SK-N-SH (cell line): ENCODE measurements at regions not wholly inside any gene's neighbourhood (a gene's known extent, or its start where the extent isn't known, plus 50 kb on each side); places are given as distances from the start of the nearest gene placed in this dataset.
A peak's percentile ranks its signal among the peaks of the same experiment; 100 is the strongest.

Source experiments
- CTCF ChIA-PET: fragments of 300-600, 350-600 bp; formaldehyde crosslinking; extraction: SDS; loops from one replicate; lab custom pipeline; 2021; lab: Yijun Ruan, JAX
- POLR2A ChIA-PET: fragments of 350-600 bp; sonication (Branson Sonifier 250); formaldehyde crosslinking; extraction: SDS; loops from one replicate; lab custom pipeline; 2020; ENCODE audit warnings: antibody characterized with exemption, inconsistent platforms; lab: Yijun Ruan, JAX
- DNase-seq: peaks from one replicate; pipeline ENCODE4 v3.0.0; 2012
- H2AFZ ChIP-seq: fragments of 200-600 bp; sonication (generic); 2 replicates; pipeline ENCODE4 v1.8.1; 2016; ENCODE audit warnings: antibody characterized with exemption, mild to moderate bottlenecking, low read depth
- H3F3A ChIP-seq: fragments of 200-600 bp; sonication (generic); replicated peaks from 2 replicates; pipeline ENCODE3; 2016; ENCODE audit warnings: antibody characterized with exemption, mild to moderate bottlenecking; ENCODE audit not compliant: insufficient read depth
- H3K27ac ChIP-seq, 2 experiments: fragments of 200-500 bp in 1 of 2; fragments of 200-600 bp in 1 of 2; sonication (Bioruptor generic) in 1 of 2; sonication (generic), shearing (Covaris generic) in 1 of 2; 2 replicates each; pipeline versions ENCODE4 v1.5.1 to v1.6.1; 2014 to 2016; ENCODE audit warnings: low read depth in 2 of 2, inconsistent platforms in 1 of 2, low read length in 1 of 2, mild to moderate bottlenecking in 1 of 2, mixed read lengths in 1 of 2
- H3K27me3 ChIP-seq: fragments of 200-600 bp; sonication (generic), shearing (Covaris generic); 2 replicates; pipeline ENCODE4 v1.6.1; 2016; ENCODE audit warnings: mixed run types; ENCODE audit not compliant: insufficient read depth
- H3K36me3 ChIP-seq, 2 experiments: fragments of 200-500 bp in 1 of 2; fragments of 200-600 bp in 1 of 2; sonication (Bioruptor generic) in 1 of 2; sonication (generic) in 1 of 2; replicated peaks in 1 of 2; 2 replicates each; pipeline versions ENCODE3 to v1.5.1; 2014 to 2016; ENCODE audit warnings: low read length in 1 of 2, mild to moderate bottlenecking in 1 of 2; ENCODE audit not compliant: insufficient read depth in 2 of 2, control insufficient read depth in 1 of 2
- H3K4me1 ChIP-seq, 2 experiments: fragments of 200-500 bp in 1 of 2; fragments of 200-600 bp in 1 of 2; sonication (Bioruptor generic) in 1 of 2; sonication (generic), shearing (Covaris generic) in 1 of 2; 2 replicates each; pipeline versions ENCODE4 v1.5.1 to v1.6.1; 2014 to 2016; ENCODE audit warnings: low read depth in 1 of 2, low read length in 1 of 2, mixed run types in 1 of 2; ENCODE audit not compliant: insufficient read depth in 2 of 2, control insufficient read depth in 1 of 2
- H3K4me2 ChIP-seq: fragments of 200-600 bp; sonication (generic), shearing (Covaris generic); 2 replicates; pipeline ENCODE4 v1.6.1; 2017; ENCODE audit warnings: mixed run types
- H3K4me3 ChIP-seq, 2 experiments: fragments of 200-500 bp in 1 of 2; fragments of 200-600 bp in 1 of 2; sonication (Bioruptor generic) in 1 of 2; sonication (generic), shearing (Covaris generic) in 1 of 2; 2 replicates each; pipeline versions ENCODE4 v1.5.1 to v1.8.1; 2014 to 2016; ENCODE audit warnings: low read depth in 2 of 2, inconsistent platforms in 1 of 2, low read length in 1 of 2, mild to moderate bottlenecking in 1 of 2, mixed read lengths in 1 of 2, moderate library complexity in 1 of 2
- H3K79me2 ChIP-seq: fragments of 200-600 bp; sonication (generic); 2 replicates; pipeline ENCODE4 v1.8.1; 2017; ENCODE audit warnings: mild to moderate bottlenecking; ENCODE audit not compliant: insufficient read depth
- H3K9ac ChIP-seq: fragments of 200-600 bp; sonication (generic); 2 replicates; pipeline ENCODE4 v1.6.1; 2017; ENCODE audit warnings: mixed run types
- H3K9me2 ChIP-seq: fragments of 200-600 bp; sonication (generic); 2 replicates; pipeline ENCODE4 v1.6.1; 2017; ENCODE audit warnings: mixed run types
- H3K9me3 ChIP-seq: fragments of 200-600 bp; sonication (generic); 2 replicates; pipeline ENCODE4 v1.6.1; 2017; ENCODE audit warnings: mixed run types, mild to moderate bottlenecking, moderate library complexity
- H4K20me1 ChIP-seq: fragments of 200-600 bp; sonication (generic); 2 replicates; pipeline ENCODE4 v1.6.1; 2017; ENCODE audit warnings: mild to moderate bottlenecking, mixed run types; ENCODE audit not compliant: insufficient read depth
- CHD2 ChIP-seq: fragments of 150-350 bp; IDR thresholded peaks from 2 replicates; pipeline ENCODE4 v1.6.1; 2018; ENCODE audit warnings: low read length; ENCODE audit not compliant: partially characterized antibody
- FOXJ3 ChIP-seq: sonication (generic); formaldehyde crosslinking; IDR thresholded peaks from 2 replicates; pipeline ENCODE4 v1.5.1; 2020; ENCODE audit warnings: mild to moderate bottlenecking, missing genetic modification reagents
- MEF2A ChIP-seq: IDR thresholded peaks from 2 replicates; pipeline ENCODE4 v1.4.0; 2012; ENCODE audit warnings: low read depth, borderline replicate concordance
- RAD21 ChIP-seq: IDR thresholded peaks from 2 replicates; pipeline ENCODE4 v1.6.1; 2012; ENCODE audit warnings: mild to moderate bottlenecking, low read length
- SMC3 ChIP-seq: IDR thresholded peaks from 2 replicates; pipeline ENCODE4 v1.6.1; 2012; ENCODE audit warnings: low read depth, low read length, improper control_type of control experiment
- TCF12 ChIP-seq: IDR thresholded peaks from 2 replicates; pipeline ENCODE4 v1.4.0; 2012
- WGBS: methylation state at CpG from one replicate; pipeline ENCODE4 v1.1.6; 2017; ENCODE audit warnings: low lambda C conversion rate; 5-methylcytosine and 5-hydroxymethylcytosine counted together
- TF ChIP-seq, protein P1 (sequence below): IDR thresholded peaks from 2 replicates; pipeline ENCODE4 v1.4.0; 2012; ENCODE audit warnings: low read depth, borderline replicate concordance
- TF ChIP-seq, protein P2 (sequence below): IDR thresholded peaks from 2 replicates; pipeline ENCODE4 v1.4.0; 2012; ENCODE audit warnings: low read depth

DNA sequence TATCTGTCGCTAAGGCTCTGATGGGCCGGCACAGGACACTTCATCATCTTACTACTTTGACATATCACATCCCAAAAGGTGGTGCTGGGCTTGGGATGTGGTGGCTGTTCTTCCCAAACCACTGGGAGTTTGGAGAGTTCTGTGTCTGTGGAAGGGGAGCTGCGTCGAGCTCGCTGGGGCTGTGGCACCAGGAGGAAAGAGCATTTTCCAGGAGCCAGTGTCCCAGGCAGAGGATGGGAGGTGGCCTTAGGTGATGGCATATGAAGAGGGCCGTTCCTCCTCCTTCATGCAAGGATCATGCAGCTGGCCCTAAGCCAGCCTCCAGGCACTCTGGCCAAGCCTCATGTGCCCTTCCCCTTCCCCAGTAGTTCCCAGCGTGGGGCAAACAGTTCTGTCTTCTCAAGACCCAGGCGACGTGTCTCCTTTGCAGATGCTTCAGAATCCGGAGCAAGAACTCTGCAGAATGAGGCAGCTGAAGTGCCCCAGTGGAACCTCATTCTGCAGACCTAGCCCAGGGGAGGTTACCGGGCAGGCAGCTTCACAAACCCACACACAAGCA lies 89.4 kb upstream of the TNRC6C start (continued):
- TF ChIP-seq, protein P1, sequence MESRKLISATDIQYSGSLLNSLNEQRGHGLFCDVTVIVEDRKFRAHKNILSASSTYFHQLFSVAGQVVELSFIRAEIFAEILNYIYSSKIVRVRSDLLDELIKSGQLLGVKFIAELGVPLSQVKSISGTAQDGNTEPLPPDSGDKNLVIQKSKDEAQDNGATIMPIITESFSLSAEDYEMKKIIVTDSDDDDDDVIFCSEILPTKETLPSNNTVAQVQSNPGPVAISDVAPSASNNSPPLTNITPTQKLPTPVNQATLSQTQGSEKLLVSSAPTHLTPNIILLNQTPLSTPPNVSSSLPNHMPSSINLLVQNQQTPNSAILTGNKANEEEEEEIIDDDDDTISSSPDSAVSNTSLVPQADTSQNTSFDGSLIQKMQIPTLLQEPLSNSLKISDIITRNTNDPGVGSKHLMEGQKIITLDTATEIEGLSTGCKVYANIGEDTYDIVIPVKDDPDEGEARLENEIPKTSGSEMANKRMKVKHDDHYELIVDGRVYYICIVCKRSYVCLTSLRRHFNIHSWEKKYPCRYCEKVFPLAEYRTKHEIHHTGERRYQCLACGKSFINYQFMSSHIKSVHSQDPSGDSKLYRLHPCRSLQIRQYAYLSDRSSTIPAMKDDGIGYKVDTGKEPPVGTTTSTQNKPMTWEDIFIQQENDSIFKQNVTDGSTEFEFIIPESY = no peak
- TF ChIP-seq RAD21 = no peak
- no peak for TF ChIP-seq MEF2A
- no peak for TF ChIP-seq CHD2
- TF ChIP-seq, all 33 proteins: peak for 0

DNA sequence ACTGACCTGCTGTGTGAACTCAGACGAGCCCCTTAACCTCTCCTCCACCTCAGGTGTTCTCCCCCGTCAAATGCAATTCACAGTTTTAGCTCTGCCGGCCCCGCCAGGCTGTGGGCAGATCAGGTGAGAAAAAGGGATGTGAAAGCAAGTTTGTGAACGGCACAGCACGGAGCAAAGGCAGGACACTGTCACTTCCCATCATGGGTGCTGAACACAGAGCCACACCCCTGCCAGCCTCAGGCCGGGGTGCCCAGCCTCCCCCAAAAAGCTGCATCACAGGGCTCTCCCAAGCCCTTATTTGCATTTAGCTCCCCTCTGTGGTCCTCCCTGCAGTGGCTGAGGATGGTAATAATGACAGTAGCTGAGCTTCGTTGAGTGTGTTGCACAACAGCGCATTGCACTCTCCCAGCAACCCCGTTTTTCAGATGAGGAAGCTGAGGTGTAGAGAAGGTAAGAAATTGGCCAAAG lies 88.8 kb upstream of the TNRC6C start:
- no peak for TF ChIP-seq SMC3
- TF ChIP-seq, protein P2, sequence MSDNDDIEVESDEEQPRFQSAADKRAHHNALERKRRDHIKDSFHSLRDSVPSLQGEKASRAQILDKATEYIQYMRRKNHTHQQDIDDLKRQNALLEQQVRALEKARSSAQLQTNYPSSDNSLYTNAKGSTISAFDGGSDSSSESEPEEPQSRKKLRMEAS = no peak
- no peak for TF ChIP-seq FOXJ3
- no peaks in the 10 kb centered on the region for H3K9me2 ChIP-seq
- no peaks in the 10 kb centered on the region for H3K36me3 ChIP-seq
- H4K20me1 ChIP-seq = no peaks in the 10 kb centered on the region
- ChIA-PET POLR2A (interaction anchor here (0.7 to 2.2 kb wide), 4 partner anchors 12 to 556 kb away, joined by 3 to 9 read pairs (median 4); partner anchors contain the start of gene TNRC6C), CTCF (interaction anchor here (0.7 to 2.2 kb wide), 8 partner anchors 11 to 439 kb away, joined by 3 to 9 read pairs (median 4); no protein-coding TSS in a partner anchor)
- H3K4me2 ChIP-seq = no peak overlapping the region
- H3K4me3 ChIP-seq = no peak overlapping the region
- peaks cover 0 to 46% of the 10 kb centered on the region in 2 experiments; a peak in 2 of 4 replicates for H3K4me1 ChIP-seq
- H3K9me3 ChIP-seq = no peaks in the 10 kb centered on the region
- H3F3A ChIP-seq = no peaks in the 10 kb centered on the region
- no peak overlapping the region for H3K9ac ChIP-seq
- DNase-seq = no peak
- no peak overlapping the region for H2AFZ ChIP-seq
- 0 out of 2 replicates have a peak, but pooled peaks cover 12% of the 10 kb centered on the region for H3K27me3 ChIP-seq
- H3K79me2 ChIP-seq = no peaks in the 10 kb centered on the region
- H3K27ac ChIP-seq = no peak overlapping the region
- 62% methylated on average over 10 of the region's 10 CpGs for WGBS

DNA sequence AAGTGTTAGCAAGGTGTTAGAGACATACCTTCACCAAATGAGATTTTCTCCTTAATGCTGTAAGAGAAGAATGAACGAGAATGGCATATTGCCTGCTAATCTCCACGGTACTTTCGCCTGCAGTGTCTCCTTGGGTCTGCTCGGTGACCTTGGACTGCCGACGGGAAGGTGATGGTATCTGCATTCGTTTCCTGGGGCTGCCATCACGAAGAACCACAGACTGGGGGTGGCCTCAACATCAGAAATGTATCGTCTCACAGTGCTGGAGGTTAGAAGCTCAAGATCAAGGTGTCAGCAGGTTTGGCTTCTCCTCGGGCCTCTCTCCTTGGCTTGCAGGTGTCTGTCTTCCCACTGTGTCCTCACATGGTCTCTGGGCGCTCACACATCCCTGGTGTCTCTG lies 86.3 kb upstream of the TNRC6C start:
- H3K27ac ChIP-seq = peak overlapping the region in 1 of 2 experiments; percentile 97; a peak in 2 of 4 replicates
- DNase-seq = no peak
- H3K9me3 ChIP-seq = no peaks in the 10 kb centered on the region
- no peak overlapping the region for H3K9ac ChIP-seq
- no peaks in the 10 kb centered on the region for H3F3A ChIP-seq
- H3K4me1 ChIP-seq = peaks cover 0 to 45% of the 10 kb centered on the region in 2 experiments; a peak in 2 of 4 replicates
- POLR2A ChIA-PET = interaction anchor here (1.2 to 2.2 kb wide), 4 partner anchors 9 to 182 kb away, joined by 5 to 22 read pairs (median 7); partner anchors contain the start of gene TNRC6C
- 74% methylated on average over 11 of the region's 11 CpGs for WGBS
- 0 out of 2 replicates have a peak, but pooled peaks cover 12% of the 10 kb centered on the region for H3K27me3 ChIP-seq
- H3K4me3 ChIP-seq = no peak overlapping the region
- H4K20me1 ChIP-seq = no peaks in the 10 kb centered on the region
- TF ChIP-seq TCF12 = no peak
- H3K36me3 ChIP-seq = no peaks in the 10 kb centered on the region
- CTCF ChIA-PET = interaction anchor here (0.7 to 1.0 kb wide), 2 partner anchors 144 to 420 kb away, joined by 3 read pairs; no protein-coding TSS in a partner anchor
- no peaks in the 10 kb centered on the region for H3K79me2 ChIP-seq
- no peak overlapping the region for H2AFZ ChIP-seq
- H3K4me2 ChIP-seq = no peak overlapping the region
- no peaks in the 10 kb centered on the region for H3K9me2 ChIP-seq
